ENCODE measurements at regions not wholly inside any gene's neighbourhood (a gene's known extent, or its start where the extent isn't known, plus 50 kb on each side); places are given as distances from the start of the nearest gene placed in this dataset.

DNA sequence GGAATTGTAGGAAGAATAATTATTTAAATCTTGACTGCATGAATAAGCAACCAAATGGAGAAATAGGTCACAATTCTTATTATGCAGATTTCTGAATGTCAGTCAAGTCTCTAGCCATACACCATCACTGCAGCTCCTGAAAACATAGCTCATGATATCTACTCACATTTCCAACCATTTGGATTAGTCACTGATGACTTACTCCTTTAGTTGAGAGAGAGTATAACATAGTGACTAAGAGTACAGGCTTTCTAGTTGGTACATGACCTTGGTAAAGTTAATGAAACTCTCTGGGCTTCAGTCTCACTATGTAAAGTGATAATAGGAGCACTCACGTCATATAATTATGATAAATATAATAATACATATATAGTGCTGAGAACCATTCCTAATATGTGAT is 265.2 kb downstream of the KCNA4 start:
- Histone ChIP-seq H3K4me1 (ENCODE audit: control insufficient read depth, insufficient read depth, low read length) (no peaks in the 10 kb centered on the region), H3K36me3 (ENCODE audit: control insufficient read depth, insufficient read depth, low read length) (no peaks in the 10 kb centered on the region), H3K9me3 (ENCODE audit: control insufficient read depth, insufficient read depth, low read depth, low read length) (no peaks in the 10 kb centered on the region), H3K27me3 (ENCODE audit: control insufficient read depth, insufficient read depth, low read length) (no peaks in the 10 kb centered on the region), H3K27ac (ENCODE audit: low read length) (no peak overlapping the region), H3K4me3 (ENCODE audit: low read depth in 2 of 2, low read length in 2 of 2) (no peak overlapping the region)
- POLR2A ChIA-PET, result no interaction called here
- TF ChIP-seq SIN3A (IDR thresholded peaks at IDR 0.05; ENCODE audit: borderline replicate concordance, insufficient read depth, low read depth, low read length), result no peak
- TF ChIP-seq POLR2AphosphoS5 (IDR thresholded peaks at IDR 0.05; ENCODE audit: low read depth, low read length), result no peak
- TF ChIP-seq TCF7L2 (IDR thresholded peaks at IDR 0.05; ENCODE audit: low read depth, low read length), result no peak
- TF ChIP-seq, protein P1, sequence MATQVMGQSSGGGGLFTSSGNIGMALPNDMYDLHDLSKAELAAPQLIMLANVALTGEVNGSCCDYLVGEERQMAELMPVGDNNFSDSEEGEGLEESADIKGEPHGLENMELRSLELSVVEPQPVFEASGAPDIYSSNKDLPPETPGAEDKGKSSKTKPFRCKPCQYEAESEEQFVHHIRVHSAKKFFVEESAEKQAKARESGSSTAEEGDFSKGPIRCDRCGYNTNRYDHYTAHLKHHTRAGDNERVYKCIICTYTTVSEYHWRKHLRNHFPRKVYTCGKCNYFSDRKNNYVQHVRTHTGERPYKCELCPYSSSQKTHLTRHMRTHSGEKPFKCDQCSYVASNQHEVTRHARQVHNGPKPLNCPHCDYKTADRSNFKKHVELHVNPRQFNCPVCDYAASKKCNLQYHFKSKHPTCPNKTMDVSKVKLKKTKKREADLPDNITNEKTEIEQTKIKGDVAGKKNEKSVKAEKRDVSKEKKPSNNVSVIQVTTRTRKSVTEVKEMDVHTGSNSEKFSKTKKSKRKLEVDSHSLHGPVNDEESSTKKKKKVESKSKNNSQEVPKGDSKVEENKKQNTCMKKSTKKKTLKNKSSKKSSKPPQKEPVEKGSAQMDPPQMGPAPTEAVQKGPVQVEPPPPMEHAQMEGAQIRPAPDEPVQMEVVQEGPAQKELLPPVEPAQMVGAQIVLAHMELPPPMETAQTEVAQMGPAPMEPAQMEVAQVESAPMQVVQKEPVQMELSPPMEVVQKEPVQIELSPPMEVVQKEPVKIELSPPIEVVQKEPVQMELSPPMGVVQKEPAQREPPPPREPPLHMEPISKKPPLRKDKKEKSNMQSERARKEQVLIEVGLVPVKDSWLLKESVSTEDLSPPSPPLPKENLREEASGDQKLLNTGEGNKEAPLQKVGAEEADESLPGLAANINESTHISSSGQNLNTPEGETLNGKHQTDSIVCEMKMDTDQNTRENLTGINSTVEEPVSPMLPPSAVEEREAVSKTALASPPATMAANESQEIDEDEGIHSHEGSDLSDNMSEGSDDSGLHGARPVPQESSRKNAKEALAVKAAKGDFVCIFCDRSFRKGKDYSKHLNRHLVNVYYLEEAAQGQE (IDR thresholded peaks at IDR 0.05; ENCODE audit: insufficient read depth in 1 of 2, low read depth in 2 of 2, low read length in 1 of 2), result no peak
- TF ChIP-seq, protein P2, sequence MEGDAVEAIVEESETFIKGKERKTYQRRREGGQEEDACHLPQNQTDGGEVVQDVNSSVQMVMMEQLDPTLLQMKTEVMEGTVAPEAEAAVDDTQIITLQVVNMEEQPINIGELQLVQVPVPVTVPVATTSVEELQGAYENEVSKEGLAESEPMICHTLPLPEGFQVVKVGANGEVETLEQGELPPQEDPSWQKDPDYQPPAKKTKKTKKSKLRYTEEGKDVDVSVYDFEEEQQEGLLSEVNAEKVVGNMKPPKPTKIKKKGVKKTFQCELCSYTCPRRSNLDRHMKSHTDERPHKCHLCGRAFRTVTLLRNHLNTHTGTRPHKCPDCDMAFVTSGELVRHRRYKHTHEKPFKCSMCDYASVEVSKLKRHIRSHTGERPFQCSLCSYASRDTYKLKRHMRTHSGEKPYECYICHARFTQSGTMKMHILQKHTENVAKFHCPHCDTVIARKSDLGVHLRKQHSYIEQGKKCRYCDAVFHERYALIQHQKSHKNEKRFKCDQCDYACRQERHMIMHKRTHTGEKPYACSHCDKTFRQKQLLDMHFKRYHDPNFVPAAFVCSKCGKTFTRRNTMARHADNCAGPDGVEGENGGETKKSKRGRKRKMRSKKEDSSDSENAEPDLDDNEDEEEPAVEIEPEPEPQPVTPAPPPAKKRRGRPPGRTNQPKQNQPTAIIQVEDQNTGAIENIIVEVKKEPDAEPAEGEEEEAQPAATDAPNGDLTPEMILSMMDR (IDR thresholded peaks at IDR 0.05), result no peak
- CTCF ChIA-PET, result interaction anchor here (0.7 kb wide), 1 partner anchor 173 kb away, joined by 3 read pairs; no protein-coding TSS in a partner anchor
- no TSS peak for BruUV-seq (replicated peaks)
- ATAC-seq, result no peak
- DNase-seq (ENCODE audit: low read depth, low spot score), result no peak
- intact Hi-C loops (cut with micrococcal nuclease; ENCODE audit: unreplicated experiment) (no loop called here), in situ Hi-C loops (cut with HindIII; ENCODE audit: low pct_unique_long_range_greater_than_20kb, low sequenced_read_pairs) (no loop called here)

DNA sequence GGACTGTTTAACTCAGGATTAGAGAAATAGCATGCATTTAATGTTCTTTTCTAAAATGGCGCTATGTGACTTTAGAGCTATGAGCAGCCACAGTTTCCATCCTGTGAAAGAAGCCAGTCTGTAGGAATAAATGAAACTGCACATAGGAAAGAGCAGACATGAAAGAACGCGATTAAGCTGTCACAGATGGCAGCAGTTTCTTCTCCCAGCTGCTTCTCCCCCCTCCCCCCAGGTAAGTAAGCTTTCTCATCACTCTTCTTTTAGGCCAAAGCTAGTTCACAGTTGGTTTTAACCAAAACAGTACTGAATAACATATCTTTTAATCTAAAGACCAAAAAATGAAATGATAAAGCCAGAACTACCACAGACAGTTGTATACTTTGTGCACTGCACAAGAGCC is 266.4 kb downstream of the KCNA4 start:
- no peak overlapping the region for H3K4me3 ChIP-seq (ENCODE audit: low read depth in 2 of 2, low read length in 2 of 2)
- H3K36me3 ChIP-seq (ENCODE audit: control insufficient read depth, insufficient read depth, low read length), result no peaks in the 10 kb centered on the region
- ATAC-seq, result no peak
- BruUV-seq (replicated peaks), result no TSS peak
- in situ Hi-C loops (cut with HindIII; ENCODE audit: low pct_unique_long_range_greater_than_20kb, low sequenced_read_pairs) (no loop called here), intact Hi-C loops (cut with micrococcal nuclease; ENCODE audit: unreplicated experiment) (no loop called here)
- DNase-seq (ENCODE audit: low read depth, low spot score), result no peak
- ChIA-PET POLR2A (no interaction called here), CTCF (interaction anchor here (0.5 kb wide), 1 partner anchor 401 kb away, joined by 3 read pairs; no protein-coding TSS in a partner anchor)
- no peaks in the 10 kb centered on the region for H3K9me3 ChIP-seq (ENCODE audit: control insufficient read depth, insufficient read depth, low read depth, low read length)
- no peaks in the 10 kb centered on the region for H3K4me1 ChIP-seq (ENCODE audit: control insufficient read depth, insufficient read depth, low read length)
- no peaks in the 10 kb centered on the region for H3K27me3 ChIP-seq (ENCODE audit: control insufficient read depth, insufficient read depth, low read length)
- TF ChIP-seq, protein P2 (IDR thresholded peaks at IDR 0.05), result no peak
- H3K27ac ChIP-seq (ENCODE audit: low read length), result no peak overlapping the region

DNA sequence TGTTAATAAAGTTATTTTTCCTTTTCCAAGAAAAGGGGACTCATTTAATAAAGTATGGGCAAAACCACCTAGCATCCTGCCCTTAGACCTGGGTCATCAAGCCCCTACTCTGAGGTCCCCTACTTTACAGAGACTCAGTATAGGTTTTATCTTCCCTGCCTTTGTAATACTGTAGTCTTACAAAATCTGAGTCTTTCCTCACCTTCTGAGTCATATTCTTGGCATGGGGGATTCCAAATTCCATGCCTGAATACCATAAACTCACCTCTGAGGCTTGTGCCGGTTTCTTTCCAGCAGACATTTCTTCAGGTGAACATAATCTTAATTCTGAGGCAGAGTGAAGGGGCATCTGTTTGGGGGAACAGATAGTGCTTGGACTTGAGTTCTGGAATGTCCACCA is 282.5 kb downstream of the KCNA4 start:
- TF ChIP-seq, protein P2 (IDR thresholded peaks at IDR 0.05), result no peak
- TF ChIP-seq TCF7L2 (IDR thresholded peaks at IDR 0.05; ENCODE audit: low read depth, low read length) (no peak), SIN3A (IDR thresholded peaks at IDR 0.05; ENCODE audit: borderline replicate concordance, insufficient read depth, low read depth, low read length) (no peak), POLR2AphosphoS5 (IDR thresholded peaks at IDR 0.05; ENCODE audit: low read depth, low read length) (no peak)
- TF ChIP-seq, protein P1 (IDR thresholded peaks at IDR 0.05; ENCODE audit: insufficient read depth in 1 of 2, low read depth in 2 of 2, low read length in 1 of 2), result no peak
- CTCF ChIA-PET, result no interaction called here
- intact Hi-C loops (cut with micrococcal nuclease; ENCODE audit: unreplicated experiment) (no loop called here), in situ Hi-C loops (cut with HindIII; ENCODE audit: low pct_unique_long_range_greater_than_20kb, low sequenced_read_pairs) (no loop called here)
- Histone ChIP-seq H3K27me3 (ENCODE audit: control insufficient read depth, insufficient read depth, low read length) (no peaks in the 10 kb centered on the region), H3K27ac (ENCODE audit: low read length) (no peak overlapping the region), H3K4me1 (ENCODE audit: control insufficient read depth, insufficient read depth, low read length) (no peaks in the 10 kb centered on the region), H3K9me3 (ENCODE audit: control insufficient read depth, insufficient read depth, low read depth, low read length) (no peaks in the 10 kb centered on the region), H3K4me3 (ENCODE audit: low read depth in 2 of 2, low read length in 2 of 2) (no peak overlapping the region), H3K36me3 (ENCODE audit: control insufficient read depth, insufficient read depth, low read length) (no peaks in the 10 kb centered on the region)
- DNase-seq (ENCODE audit: low read depth, low spot score) (no peak), ATAC-seq (no peak)
- POLR2A ChIA-PET, result no interaction called here
- no TSS peak for BruUV-seq (replicated peaks)
